AG09319 (cell line): ENCODE measurements at regions not wholly inside any gene's neighbourhood (a gene's known extent, or its start where the extent isn't known, plus 50 kb on each side); places are given as distances from the start of the nearest gene placed in this dataset.

Source experiments
- DNase-seq: peaks from one replicate; pipeline ENCODE4 v3.0.0-alpha.2; 2010; ENCODE audit warnings: low read depth; ENCODE audit errors: extremely low read depth
- CTCF ChIP-seq: IDR thresholded peaks from 2 replicates; pipeline ENCODE4 v1.5.1; 2011; ENCODE audit warnings: low read depth, mild to moderate bottlenecking, inconsistent platforms, low read length, moderate library complexity

DNA sequence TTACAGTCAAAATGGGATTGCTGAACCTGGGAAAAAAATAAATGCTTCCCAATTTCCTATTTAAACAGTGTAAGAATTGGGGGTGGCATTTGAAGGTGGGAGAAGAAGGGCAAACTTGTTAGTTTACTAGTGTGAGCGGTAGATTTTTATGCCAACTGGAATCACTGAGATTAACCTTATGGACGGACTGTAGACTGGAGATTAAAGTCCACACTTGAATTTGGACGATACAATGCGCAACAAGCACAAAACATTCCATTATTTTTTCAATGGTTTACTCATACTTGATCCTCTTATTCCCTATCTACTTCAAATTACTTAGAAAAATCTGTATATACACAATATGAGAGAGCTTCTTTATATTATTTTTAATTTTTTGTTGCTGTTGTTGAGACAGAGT is 269.6 kb upstream of the KLF14 start:
- DNase-seq = no peak
- no peak for TF ChIP-seq CTCF

DNA sequence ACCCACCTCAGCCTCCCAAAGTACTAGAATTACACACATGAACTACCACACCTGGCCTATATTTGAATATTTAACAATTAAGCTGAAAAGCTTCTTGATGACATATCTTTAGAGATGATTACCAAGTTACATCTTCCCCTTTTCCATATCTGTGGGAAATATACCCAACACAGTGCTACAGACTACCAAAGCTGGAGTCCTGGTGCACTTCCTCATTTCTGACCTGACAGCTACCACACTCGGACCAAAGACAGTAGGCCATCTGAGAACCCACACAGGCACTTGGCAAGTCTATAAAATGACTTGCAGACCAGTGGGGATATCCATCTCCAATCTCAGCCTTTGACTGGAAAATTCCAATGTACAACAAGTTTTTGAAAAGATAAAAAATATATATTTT is 270.4 kb upstream of the KLF14 start:
- DNase-seq = no peak
- no peak for TF ChIP-seq CTCF

DNA sequence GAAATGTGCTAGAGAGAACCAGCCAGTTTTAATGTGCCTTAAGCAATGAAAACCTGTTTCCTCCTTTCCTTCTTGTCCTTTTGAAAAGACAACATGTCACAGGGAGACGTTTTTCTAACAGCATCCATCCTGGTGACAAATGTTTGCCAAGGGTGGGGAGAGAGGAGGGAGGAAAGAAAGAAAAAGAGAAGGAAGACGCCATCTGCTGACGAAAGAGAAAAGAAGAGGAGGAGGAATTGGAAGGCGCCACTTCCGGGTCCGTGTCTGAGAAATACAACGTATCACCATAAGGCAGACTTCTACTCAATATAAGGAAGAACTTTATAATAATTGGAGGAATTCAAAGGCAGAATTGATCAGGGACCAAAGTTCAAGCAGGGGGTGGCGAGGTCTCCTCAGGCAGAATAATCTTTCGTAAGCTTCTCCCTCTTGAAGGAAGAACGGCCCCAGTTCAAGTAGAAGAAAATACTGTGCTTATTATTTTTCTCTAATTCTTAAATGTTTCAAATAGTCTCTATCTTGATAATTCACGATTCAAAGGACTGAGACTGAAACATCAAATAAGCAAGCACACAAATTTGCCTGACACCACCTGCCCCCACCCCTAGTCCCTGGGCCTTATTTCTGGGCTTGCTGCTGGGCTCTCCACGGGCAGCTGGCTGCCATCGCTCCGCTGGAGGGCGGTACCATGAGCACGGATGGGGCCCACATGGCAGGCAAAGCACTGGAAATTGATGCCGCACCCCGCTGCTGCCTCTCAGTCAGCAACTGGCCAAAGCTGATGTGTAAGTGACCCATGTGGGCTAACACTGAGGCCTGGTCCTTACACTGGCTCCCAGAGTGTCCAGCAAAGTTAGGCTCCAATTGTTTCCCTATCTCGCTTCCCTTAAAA is 273.7 kb upstream of the KLF14 start:
- DNase-seq = no peak
- TF ChIP-seq CTCF = peak; percentile 58

GRCh38 chr7:131008840-131009711 is 275.1 kb upstream of the KLF14 start:
- TF ChIP-seq CTCF = no peak

GRCh38 chr7:131010029-131010716 is 276.2 kb upstream of the KLF14 start:
- DNase-seq = no peak
- no peak for TF ChIP-seq CTCF

More at GRCh38 chr7:131008840-131009711, 275.1 kb upstream of the KLF14 start:
- no peak for DNase-seq

GRCh38 chr7:131010717-131011431 is 276.9 kb upstream of the KLF14 start:
- TF ChIP-seq CTCF = no peak
- no peak for DNase-seq
